Activated T-cell treated with anti-CD3 and anti-CD28 coated beads, Interleukin-2, amount 50 U/mL, for 4 hours (primary cell): ENCODE measurements at regions not wholly inside any gene's neighbourhood (a gene's known extent, or its start where the extent isn't known, plus 50 kb on each side); places are given as distances from the start of the nearest gene placed in this dataset.
"Not testable (repeated sequence)": the region's sequence is repeated elsewhere in the genome, so short reads cannot be mapped to it uniquely, and the experiment has no call there.

Experiments
- ATAC-seq, 2 donors: fragments of 200-7000 bp; cut with Tn5 transposase; one replicate each; pipeline ENCODE4 v1.10.0; 2021
- DNase-seq: peaks from one replicate; pipeline ENCODE4 v3.0.0-alpha.2; 2020
- H3K27me3 Mint-ChIP-seq: one replicate; pipeline ENCODE4 v1.8.0; 2021; ENCODE audit warnings: low read depth, mixed read lengths
- H3K36me3 Mint-ChIP-seq: one replicate; pipeline ENCODE4 v1.8.0; 2022; ENCODE audit warnings: mixed read lengths; ENCODE audit not compliant: insufficient read depth
- H3K4me1 Mint-ChIP-seq: one replicate; pipeline ENCODE4 v1.8.0; 2021; ENCODE audit warnings: low read depth, mixed read lengths
- H3K4me3 Mint-ChIP-seq: one replicate; pipeline ENCODE4 v1.8.0; 2021; ENCODE audit warnings: mild to moderate bottlenecking, moderate library complexity, mixed read lengths
- H3K9me3 Mint-ChIP-seq: one replicate; pipeline ENCODE4 v1.8.0; 2021; ENCODE audit warnings: mixed read lengths

DNA sequence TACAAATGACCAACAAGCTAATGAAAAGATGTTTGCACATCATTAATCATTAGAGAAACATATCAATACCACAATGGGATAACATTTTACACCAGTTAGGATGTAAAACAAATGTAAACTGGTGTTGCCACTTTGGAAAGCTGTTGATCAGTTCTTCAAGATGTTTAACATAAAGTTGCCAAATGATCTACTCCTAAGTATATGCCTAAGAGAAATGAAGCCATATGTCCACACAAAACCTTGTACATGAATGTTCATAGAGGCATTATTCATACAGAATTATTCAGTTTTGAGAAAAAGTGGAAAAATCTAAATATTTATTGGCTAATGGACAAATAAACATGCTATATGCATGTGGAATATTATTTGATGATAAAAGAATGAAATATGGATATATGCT is 136.9 kb upstream of the KITLG start:
- no peaks in the 10 kb centered on the region for H3K36me3 Mint-ChIP-seq
- no peaks in the 10 kb centered on the region for H3K9me3 Mint-ChIP-seq
- DNase-seq (no peak), ATAC-seq (no peak)
- H3K27me3 Mint-ChIP-seq: no peaks in the 10 kb centered on the region
- H3K4me1 Mint-ChIP-seq: no peaks in the 10 kb centered on the region
- no peak overlapping the region for H3K4me3 Mint-ChIP-seq

DNA sequence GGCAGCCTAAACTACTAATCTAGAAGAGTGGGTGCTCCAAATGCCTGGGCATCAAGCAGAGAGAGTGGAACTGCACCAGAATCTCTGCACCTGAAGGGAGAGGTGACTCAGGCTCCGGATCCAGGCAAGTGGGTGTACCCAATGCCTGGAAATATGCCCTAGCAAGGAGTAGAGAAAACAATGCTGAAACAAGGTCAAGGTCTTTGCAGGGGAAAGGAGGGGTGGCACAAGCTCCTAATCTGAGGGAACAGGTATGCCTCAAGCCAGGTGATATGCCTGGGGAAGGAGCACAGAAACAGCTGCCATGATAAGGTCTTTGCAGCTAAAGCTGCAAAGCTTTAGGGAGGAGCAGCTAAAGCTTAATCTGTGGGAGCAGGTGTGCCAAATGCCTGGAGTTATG is 136.0 kb upstream of the KITLG start:
- ATAC-seq (no peak), DNase-seq (no peak)
- Mint-ChIP-seq H3K4me1 (no peaks in the 10 kb centered on the region), H3K9me3 (no peaks in the 10 kb centered on the region), H3K36me3 (no peaks in the 10 kb centered on the region), H3K4me3 (no peak overlapping the region), H3K27me3 (no peaks in the 10 kb centered on the region)

DNA sequence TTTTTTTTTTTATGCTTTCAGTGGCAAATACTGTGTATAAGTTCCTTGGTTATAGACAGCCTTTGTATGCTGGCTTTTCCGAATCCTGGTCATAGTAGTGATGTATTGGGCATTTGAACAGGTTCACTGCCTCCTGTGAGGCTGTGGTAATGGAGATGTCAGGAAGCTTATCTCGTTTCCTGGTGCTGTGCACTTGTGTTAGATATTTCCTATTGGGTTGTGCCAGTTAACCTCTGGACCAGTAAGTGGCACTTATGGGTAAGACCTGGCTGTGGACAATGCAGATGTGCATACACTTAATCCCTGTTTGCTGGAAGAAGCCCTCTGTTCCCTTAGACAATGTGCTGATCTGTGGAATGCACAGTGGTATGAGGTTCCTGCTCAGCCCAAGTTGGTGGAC is 135.4 kb upstream of the KITLG start:
- H3K27me3 Mint-ChIP-seq: no peaks in the 10 kb centered on the region
- no peak for ATAC-seq
- H3K4me1 Mint-ChIP-seq: no peaks in the 10 kb centered on the region
- no peaks in the 10 kb centered on the region for H3K9me3 Mint-ChIP-seq
- H3K36me3 Mint-ChIP-seq: no peaks in the 10 kb centered on the region
- DNase-seq: no peak
- no peak overlapping the region for H3K4me3 Mint-ChIP-seq

- H3K4me1 Mint-ChIP-seq, H3K36me3 Mint-ChIP-seq, DNase-seq, H3K4me3 Mint-ChIP-seq, ATAC-seq, H3K9me3 Mint-ChIP-seq, H3K27me3 Mint-ChIP-seq: not testable (repeated sequence)
These were observed 134.1 kb upstream of the KITLG start for GRCh38 chr12:88714263-88714882.

GRCh38 chr12:88707800-88708199 is 127.5 kb upstream of the KITLG start:
- Mint-ChIP-seq H3K4me1 (no peaks in the 10 kb centered on the region), H3K27me3 (no peaks in the 10 kb centered on the region), H3K36me3 (no peaks in the 10 kb centered on the region), H3K4me3 (no peak overlapping the region), H3K9me3 (peaks cover 27% of the 10 kb centered on the region)
- DNase-seq (no peak), ATAC-seq (no peak)

- H3K27me3 Mint-ChIP-seq: no peaks in the 10 kb centered on the region
- peaks cover 27% of the 10 kb centered on the region for H3K9me3 Mint-ChIP-seq
- H3K36me3 Mint-ChIP-seq: no peaks in the 10 kb centered on the region
- no peak overlapping the region for H3K4me3 Mint-ChIP-seq
- no peak for DNase-seq
- H3K4me1 Mint-ChIP-seq: no peaks in the 10 kb centered on the region
- no peak for ATAC-seq
These were observed 126.0 kb upstream of the KITLG start for GRCh38 chr12:88706286-88706685.

- no peak for DNase-seq
- H3K9me3 Mint-ChIP-seq: peaks cover 24% of the 10 kb centered on the region
- H3K27me3 Mint-ChIP-seq: no peaks in the 10 kb centered on the region
- no peaks in the 10 kb centered on the region for H3K4me1 Mint-ChIP-seq
- H3K4me3 Mint-ChIP-seq: no peak overlapping the region
- no peaks in the 10 kb centered on the region for H3K36me3 Mint-ChIP-seq
- no peak for ATAC-seq
These were observed 123.5 kb upstream of the KITLG start for GRCh38 chr12:88703790-88704189.

- Mint-ChIP-seq H3K4me1 (no peaks in the 10 kb centered on the region), H3K9me3 (peaks cover 7% of the 10 kb centered on the region), H3K27me3 (no peaks in the 10 kb centered on the region), H3K36me3 (no peaks in the 10 kb centered on the region), H3K4me3 (no peak overlapping the region)
- DNase-seq (no peak), ATAC-seq (no peak)
These were observed 118.2 kb upstream of the KITLG start for GRCh38 chr12:88698471-88698870.

DNA sequence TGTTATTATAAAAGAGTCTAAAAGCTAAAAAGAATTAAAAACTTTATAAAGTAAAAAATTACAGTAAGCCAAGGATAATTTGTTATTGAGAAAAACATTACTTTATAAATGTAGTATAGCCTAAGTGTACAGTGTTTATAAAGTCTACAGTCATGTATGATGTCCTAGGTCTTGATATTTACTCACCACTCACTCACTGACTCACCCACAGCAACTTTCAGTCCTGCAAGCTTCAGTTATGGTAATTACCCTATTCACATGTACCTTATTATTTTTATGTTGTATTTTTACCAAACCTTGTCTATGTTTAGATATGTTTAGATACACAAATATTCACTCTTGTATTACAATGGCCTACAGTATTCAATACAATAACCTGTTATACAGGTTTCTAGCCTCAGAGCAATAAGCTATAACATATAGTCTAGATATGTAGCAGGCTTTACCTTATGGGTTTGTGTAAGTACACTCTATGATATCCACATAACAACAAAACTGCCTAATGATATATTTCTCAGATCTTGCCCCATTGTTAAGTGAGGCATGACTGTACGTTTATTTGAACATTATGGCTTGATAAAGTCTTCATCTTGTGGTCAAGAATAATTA is 113.7 kb upstream of the KITLG start:
- H3K27me3 Mint-ChIP-seq: no peaks in the 10 kb centered on the region
- DNase-seq: no peak
- peaks cover 7% of the 10 kb centered on the region for H3K9me3 Mint-ChIP-seq

GRCh38 chr12:88691811-88692210 is 111.5 kb upstream of the KITLG start:
- ATAC-seq: no peak
- no peak overlapping the region for H3K4me3 Mint-ChIP-seq
- DNase-seq: no peak
- peaks cover 7% of the 10 kb centered on the region for H3K9me3 Mint-ChIP-seq
- no peaks in the 10 kb centered on the region for H3K36me3 Mint-ChIP-seq
- no peaks in the 10 kb centered on the region for H3K4me1 Mint-ChIP-seq
- H3K27me3 Mint-ChIP-seq: no peaks in the 10 kb centered on the region

More for the DNA sequence above, 113.7 kb upstream of the KITLG start:
- H3K4me1 Mint-ChIP-seq: no peaks in the 10 kb centered on the region
- no peaks in the 10 kb centered on the region for H3K36me3 Mint-ChIP-seq
- ATAC-seq: no peak
- H3K4me3 Mint-ChIP-seq: no peak overlapping the region

DNA sequence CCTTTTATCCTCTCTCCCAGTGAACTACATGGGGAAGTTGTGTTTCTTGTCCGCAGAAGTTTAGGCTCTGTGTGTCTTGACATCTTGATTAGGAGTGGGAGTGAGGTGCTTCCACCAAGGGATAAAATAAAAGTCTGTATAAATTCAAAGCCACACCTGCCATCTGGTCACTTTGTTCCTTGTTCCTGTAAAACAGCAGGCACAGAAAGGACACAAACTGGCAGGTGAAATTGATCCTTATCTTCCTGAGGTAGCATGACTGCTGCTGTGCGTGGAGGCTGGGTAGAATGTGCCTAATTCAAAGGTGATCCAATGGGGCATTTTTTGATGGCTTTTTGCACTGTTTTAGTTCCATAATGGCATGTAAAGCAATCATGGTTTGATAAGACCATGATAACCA is 104.3 kb upstream of the KITLG start:
- no peak overlapping the region for H3K4me3 Mint-ChIP-seq
- H3K36me3 Mint-ChIP-seq: no peaks in the 10 kb centered on the region
- ATAC-seq (no peak), DNase-seq (no peak)
- H3K27me3 Mint-ChIP-seq: no peaks in the 10 kb centered on the region
- no peaks in the 10 kb centered on the region for H3K4me1 Mint-ChIP-seq
- H3K9me3 Mint-ChIP-seq: no peaks in the 10 kb centered on the region

GRCh38 chr12:88684170-88684569 is 103.9 kb upstream of the KITLG start:
- Mint-ChIP-seq H3K4me3 (no peak overlapping the region), H3K9me3 (no peaks in the 10 kb centered on the region), H3K36me3 (no peaks in the 10 kb centered on the region), H3K4me1 (no peaks in the 10 kb centered on the region), H3K27me3 (no peaks in the 10 kb centered on the region)
- ATAC-seq: no peak
- no peak for DNase-seq

DNA sequence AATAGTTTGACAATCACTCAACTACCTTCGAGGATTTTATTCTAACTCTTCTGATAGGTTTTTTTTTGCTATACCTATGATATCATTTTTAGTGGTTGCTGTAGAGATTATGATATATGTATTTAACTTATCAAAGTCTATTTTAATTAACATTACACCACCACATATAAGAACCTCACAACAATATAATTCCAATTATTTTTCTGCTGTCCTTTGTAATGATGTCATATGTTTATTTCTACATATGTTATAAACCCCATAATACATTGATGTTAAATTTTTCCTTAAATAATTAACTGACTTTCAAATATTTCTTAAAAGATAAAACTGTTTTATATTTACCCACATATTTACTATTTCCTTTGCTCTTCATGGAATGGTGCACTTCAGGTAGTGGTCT is 103.4 kb upstream of the KITLG start:
- no peak overlapping the region for H3K4me3 Mint-ChIP-seq
- H3K9me3 Mint-ChIP-seq: no peaks in the 10 kb centered on the region
- DNase-seq: no peak
- ATAC-seq: no peak
- no peaks in the 10 kb centered on the region for H3K27me3 Mint-ChIP-seq
- no peaks in the 10 kb centered on the region for H3K4me1 Mint-ChIP-seq
- no peaks in the 10 kb centered on the region for H3K36me3 Mint-ChIP-seq

- DNase-seq (no peak), ATAC-seq (no peak)
- Mint-ChIP-seq H3K27me3 (no peaks in the 10 kb centered on the region), H3K4me3 (no peak overlapping the region), H3K4me1 (no peaks in the 10 kb centered on the region), H3K9me3 (no peaks in the 10 kb centered on the region), H3K36me3 (no peaks in the 10 kb centered on the region)
These were observed 101.0 kb upstream of the KITLG start for GRCh38 chr12:88681271-88681670.

DNA sequence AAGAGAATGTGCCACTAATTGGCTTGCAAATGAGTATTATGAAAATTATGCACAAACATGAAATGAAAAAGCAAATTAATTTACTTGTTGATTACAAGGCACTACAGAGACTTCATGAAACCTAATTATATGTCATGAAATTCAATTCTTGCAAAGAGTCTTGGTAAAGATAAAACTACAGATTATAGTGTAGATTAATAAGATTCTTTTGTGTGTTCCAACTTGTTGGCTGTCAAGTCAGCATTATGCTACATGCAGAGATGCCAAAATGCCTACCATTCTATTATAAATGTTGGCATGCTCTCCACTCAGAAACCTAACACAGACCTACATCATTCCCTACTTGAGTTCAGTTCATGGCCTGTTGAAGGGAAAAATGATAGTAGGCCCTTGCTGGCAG is 97.2 kb upstream of the KITLG start:
- Mint-ChIP-seq H3K27me3 (no peaks in the 10 kb centered on the region), H3K9me3 (no peaks in the 10 kb centered on the region), H3K4me1 (no peaks in the 10 kb centered on the region), H3K4me3 (no peak overlapping the region), H3K36me3 (no peaks in the 10 kb centered on the region)
- DNase-seq (no peak), ATAC-seq (no peak)
